ENCODE measurements at regions not wholly inside any gene's neighbourhood (a gene's known extent, or its start where the extent isn't known, plus 50 kb on each side); places are given as distances from the start of the nearest gene placed in this dataset.

DNA sequence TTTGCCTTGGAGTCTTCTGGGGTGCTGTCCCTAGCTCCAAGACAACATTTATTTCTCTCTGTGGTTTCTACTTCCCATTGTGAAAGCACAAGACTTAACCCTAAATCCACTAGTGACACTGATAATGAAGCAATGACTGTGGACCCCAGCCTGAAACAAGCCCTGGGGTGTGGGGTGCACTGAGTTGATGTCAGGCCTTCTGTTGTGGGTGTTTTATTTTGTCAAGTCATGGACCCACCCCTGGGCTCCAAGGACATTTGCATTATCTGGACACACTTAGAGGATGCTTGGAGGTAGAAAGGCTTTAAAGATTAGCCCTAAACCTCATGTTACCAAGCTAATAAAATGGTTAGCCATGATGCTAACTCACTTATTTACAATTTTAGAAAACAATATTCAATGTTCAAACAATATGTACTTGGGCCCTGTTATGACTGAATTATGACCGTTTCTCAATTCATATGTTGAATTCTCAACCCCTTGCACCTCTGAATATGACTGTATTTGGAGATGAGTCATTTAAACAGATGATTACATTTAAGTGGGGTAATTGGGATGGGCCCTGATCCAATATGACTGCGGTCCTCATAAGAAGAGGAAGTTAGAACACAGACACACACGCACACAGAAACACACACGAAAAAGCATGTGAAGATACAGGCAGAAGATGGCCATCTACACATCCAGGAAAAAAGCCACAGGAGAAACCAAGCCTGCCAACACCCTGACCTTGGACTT is 137.2 kb upstream of the IGFBP3 start:
- TF ChIP-seq, protein P1, sequence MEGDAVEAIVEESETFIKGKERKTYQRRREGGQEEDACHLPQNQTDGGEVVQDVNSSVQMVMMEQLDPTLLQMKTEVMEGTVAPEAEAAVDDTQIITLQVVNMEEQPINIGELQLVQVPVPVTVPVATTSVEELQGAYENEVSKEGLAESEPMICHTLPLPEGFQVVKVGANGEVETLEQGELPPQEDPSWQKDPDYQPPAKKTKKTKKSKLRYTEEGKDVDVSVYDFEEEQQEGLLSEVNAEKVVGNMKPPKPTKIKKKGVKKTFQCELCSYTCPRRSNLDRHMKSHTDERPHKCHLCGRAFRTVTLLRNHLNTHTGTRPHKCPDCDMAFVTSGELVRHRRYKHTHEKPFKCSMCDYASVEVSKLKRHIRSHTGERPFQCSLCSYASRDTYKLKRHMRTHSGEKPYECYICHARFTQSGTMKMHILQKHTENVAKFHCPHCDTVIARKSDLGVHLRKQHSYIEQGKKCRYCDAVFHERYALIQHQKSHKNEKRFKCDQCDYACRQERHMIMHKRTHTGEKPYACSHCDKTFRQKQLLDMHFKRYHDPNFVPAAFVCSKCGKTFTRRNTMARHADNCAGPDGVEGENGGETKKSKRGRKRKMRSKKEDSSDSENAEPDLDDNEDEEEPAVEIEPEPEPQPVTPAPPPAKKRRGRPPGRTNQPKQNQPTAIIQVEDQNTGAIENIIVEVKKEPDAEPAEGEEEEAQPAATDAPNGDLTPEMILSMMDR (IDR thresholded peaks at IDR 0.05): no peak
- TF ChIP-seq POLR2A (IDR thresholded peaks at IDR 0.05): no peak
